Type B pancreatic cell (in vitro differentiated cells): ENCODE measurements at regions not wholly inside any gene's neighbourhood (a gene's known extent, or its start where the extent isn't known, plus 50 kb on each side); places are given as distances from the start of the nearest gene placed in this dataset.

Experiments used
- DNase-seq: peaks from one replicate; pipeline ENCODE4 v3.0.0; 2021; ENCODE audit warnings: mixed read lengths; ENCODE audit not compliant: unreplicated experiment; ENCODE audit errors: extremely low spot score
- H3K27ac Mint-ChIP-seq: 2 replicates; pipeline ENCODE4 v1.8.0; 2021; ENCODE audit warnings: mild to moderate bottlenecking, mixed read lengths
- H3K27me3 Mint-ChIP-seq: 2 replicates; pipeline ENCODE4 v1.8.0; 2021; ENCODE audit warnings: mixed read lengths
- H3K36me3 Mint-ChIP-seq: 2 replicates; pipeline ENCODE4 v1.8.0; 2021; ENCODE audit warnings: mixed read lengths
- H3K4me1 Mint-ChIP-seq: one replicate; pipeline ENCODE4 v1.8.0; 2021; ENCODE audit warnings: mixed read lengths; ENCODE audit not compliant: unreplicated experiment
- H3K4me3 Mint-ChIP-seq: 2 replicates; pipeline ENCODE4 v1.8.0; 2021; ENCODE audit warnings: mild to moderate bottlenecking, mixed read lengths
- H3K9me3 Mint-ChIP-seq: 2 replicates; pipeline ENCODE4 v1.8.0; 2021; ENCODE audit warnings: mixed read lengths
- CTCF ChIP-seq: fragments of 200-600 bp; sonication (generic); conservative IDR thresholded peaks from 2 replicates; pipeline ENCODE4 v1.5.0; 2021; ENCODE audit warnings: antibody characterized with exemption, mild to moderate bottlenecking

- no peaks in the 10 kb centered on the region for H3K4me1 Mint-ChIP-seq
- no peak overlapping the region for H3K4me3 Mint-ChIP-seq
- no peaks in the 10 kb centered on the region for H3K36me3 Mint-ChIP-seq
- TF ChIP-seq CTCF, result no peak
- DNase-seq, result no peak
- no peak overlapping the region for H3K27ac Mint-ChIP-seq
- H3K9me3 Mint-ChIP-seq, result peaks cover 4% of the 10 kb centered on the region
- peaks cover 17% of the 10 kb centered on the region for H3K27me3 Mint-ChIP-seq
Observed at GRCh38 chr16:9270424-9270823, 179.0 kb downstream of the HAPSTR1 start.

GRCh38 chr16:9270941-9271340 is 179.5 kb downstream of the HAPSTR1 start:
- no peaks in the 10 kb centered on the region for H3K36me3 Mint-ChIP-seq
- no peak overlapping the region for H3K4me3 Mint-ChIP-seq
- no peak for TF ChIP-seq CTCF

GRCh38 chr16:9271841-9272240 is 180.4 kb downstream of the HAPSTR1 start:
- peaks cover 24% of the 10 kb centered on the region for H3K27me3 Mint-ChIP-seq
- no peak for DNase-seq
- no peaks in the 10 kb centered on the region for H3K9me3 Mint-ChIP-seq

More at GRCh38 chr16:9270941-9271340, 179.5 kb downstream of the HAPSTR1 start:
- Mint-ChIP-seq H3K27ac (no peak overlapping the region), H3K27me3 (peaks cover 17% of the 10 kb centered on the region), H3K4me1 (no peaks in the 10 kb centered on the region), H3K9me3 (peaks cover under 1% of the 10 kb centered on the region)
- DNase-seq, result no peak

GRCh38 chr16:9275377-9275776 is 183.9 kb downstream of the HAPSTR1 start:
- H3K4me1 Mint-ChIP-seq, result no peaks in the 10 kb centered on the region
- no peak for DNase-seq
- H3K27ac Mint-ChIP-seq, result no peak overlapping the region
- no peaks in the 10 kb centered on the region for H3K36me3 Mint-ChIP-seq
- H3K4me3 Mint-ChIP-seq, result no peak overlapping the region
- peaks cover 31% of the 10 kb centered on the region for H3K27me3 Mint-ChIP-seq
- TF ChIP-seq CTCF, result no peak
- H3K9me3 Mint-ChIP-seq, result no peaks in the 10 kb centered on the region

More at GRCh38 chr16:9271841-9272240, 180.4 kb downstream of the HAPSTR1 start:
- H3K4me3 Mint-ChIP-seq, result no peak overlapping the region
- no peak for TF ChIP-seq CTCF
- no peak overlapping the region for H3K27ac Mint-ChIP-seq
- no peaks in the 10 kb centered on the region for H3K36me3 Mint-ChIP-seq
- no peaks in the 10 kb centered on the region for H3K4me1 Mint-ChIP-seq

DNA sequence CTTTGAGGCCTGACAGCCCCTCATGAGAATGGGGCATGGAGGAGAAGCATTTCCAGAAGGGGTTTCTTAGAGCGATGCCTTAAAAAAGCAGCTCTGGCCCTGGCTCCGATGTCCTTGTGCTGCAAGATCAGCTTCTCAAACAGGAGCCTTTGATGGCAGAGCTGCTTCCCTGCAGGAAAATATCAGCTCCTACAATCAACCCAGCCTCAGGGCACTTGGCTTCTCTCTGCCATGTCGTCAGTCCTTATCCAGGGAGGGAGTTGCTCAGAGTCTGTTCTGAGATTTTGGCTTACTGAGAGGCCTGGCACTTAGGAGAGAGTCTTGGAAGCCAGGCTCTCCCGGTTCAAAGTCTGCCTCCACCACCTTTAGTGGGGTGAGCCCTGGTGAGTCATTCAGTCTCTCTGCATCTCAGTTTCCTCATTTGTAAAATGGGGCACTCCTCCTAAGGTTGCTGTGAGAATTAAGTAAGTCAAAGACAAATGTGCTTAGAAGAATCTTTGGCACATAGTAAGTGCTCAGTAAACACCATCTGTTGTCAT is 184.4 kb downstream of the HAPSTR1 start:
- no peak overlapping the region for H3K4me3 Mint-ChIP-seq
- no peak for DNase-seq
- H3K27ac Mint-ChIP-seq, result no peak overlapping the region

More for the DNA sequence above, 184.4 kb downstream of the HAPSTR1 start:
- Mint-ChIP-seq H3K27me3 (peaks cover 31% of the 10 kb centered on the region), H3K4me1 (no peaks in the 10 kb centered on the region), H3K36me3 (no peaks in the 10 kb centered on the region), H3K9me3 (no peaks in the 10 kb centered on the region)
- no peak for TF ChIP-seq CTCF
